ENCODE measurements at regions not wholly inside any gene's neighbourhood (a gene's known extent, or its start where the extent isn't known, plus 50 kb on each side); places are given as distances from the start of the nearest gene placed in this dataset.
"Not testable (repeated sequence)": the region's sequence is repeated elsewhere in the genome, so short reads cannot be mapped to it uniquely, and the experiment has no call there.

GRCh38 chr14:44414646-44415045 is 92.4 kb downstream of the FSCB start:
- Histone ChIP-seq H3K4me1 (ENCODE audit: insufficient read depth) (no peaks in the 10 kb centered on the region), H3K4me3 (ENCODE audit: low read depth, low read length) (no peak overlapping the region), H3K27ac (ENCODE audit: low read depth) (no peak overlapping the region), H3K36me3 (ENCODE audit: insufficient read depth) (no peaks in the 10 kb centered on the region)
- whole genome bisulfite sequencing, result 53% methylated on average over 1 of the region's 1 CpG
- no peak for DNase-seq (ENCODE audit: extremely low spot score)

- no peak overlapping the region for H3K4me3 ChIP-seq (ENCODE audit: low read depth, low read length)
- no peak overlapping the region for H3K27ac ChIP-seq (ENCODE audit: low read depth)
- 59% methylated on average over 1 of the region's 1 CpG for WGBS
- H3K36me3 ChIP-seq (ENCODE audit: insufficient read depth), result no peaks in the 10 kb centered on the region
- H3K4me1 ChIP-seq (ENCODE audit: insufficient read depth), result no peaks in the 10 kb centered on the region
- DNase-seq (ENCODE audit: extremely low spot score), result no peak
Measured at GRCh38 chr14:44412858-44413569, 94.1 kb downstream of the FSCB start.

GRCh38 chr14:44405011-44405486 is 102.0 kb downstream of the FSCB start:
- no peaks in the 10 kb centered on the region for H3K4me1 ChIP-seq (ENCODE audit: insufficient read depth)
- no peak overlapping the region for H3K27ac ChIP-seq (ENCODE audit: low read depth)
- H3K36me3 ChIP-seq (ENCODE audit: insufficient read depth), result no peaks in the 10 kb centered on the region
- DNase-seq (ENCODE audit: extremely low spot score), result no peak
- no peak overlapping the region for H3K4me3 ChIP-seq (ENCODE audit: low read depth, low read length)
- WGBS, result 46% methylated on average over 5 of the region's 5 CpGs

GRCh38 chr14:44404599-44404998 is 102.5 kb downstream of the FSCB start:
- DNase-seq (ENCODE audit: extremely low spot score), result no peak
- WGBS, result 52% methylated on average over 3 of the region's 3 CpGs
- Histone ChIP-seq H3K36me3 (ENCODE audit: insufficient read depth) (no peaks in the 10 kb centered on the region), H3K27ac (ENCODE audit: low read depth) (no peak overlapping the region), H3K4me1 (ENCODE audit: insufficient read depth) (no peaks in the 10 kb centered on the region), H3K4me3 (ENCODE audit: low read depth, low read length) (no peak overlapping the region)

- no peak for DNase-seq (ENCODE audit: extremely low spot score)
- WGBS, result 73% methylated on average over 1 of the region's 1 CpG
Measured at GRCh38 chr14:44404036-44404435, 103.0 kb downstream of the FSCB start.

GRCh38 chr14:44403193-44403592 is 103.9 kb downstream of the FSCB start:
- H3K36me3 ChIP-seq (ENCODE audit: insufficient read depth), result no peaks in the 10 kb centered on the region
- 92% methylated on average over 3 of the region's 3 CpGs for WGBS
- no peaks in the 10 kb centered on the region for H3K4me1 ChIP-seq (ENCODE audit: insufficient read depth)
- no peak overlapping the region for H3K4me3 ChIP-seq (ENCODE audit: low read depth, low read length)
- DNase-seq (ENCODE audit: extremely low spot score), result no peak
- H3K27ac ChIP-seq (ENCODE audit: low read depth), result no peak overlapping the region

More at GRCh38 chr14:44404036-44404435, 103.0 kb downstream of the FSCB start:
- Histone ChIP-seq H3K4me3 (ENCODE audit: low read depth, low read length) (no peak overlapping the region), H3K36me3 (ENCODE audit: insufficient read depth) (no peaks in the 10 kb centered on the region), H3K4me1 (ENCODE audit: insufficient read depth) (no peaks in the 10 kb centered on the region), H3K27ac (ENCODE audit: low read depth) (no peak overlapping the region)

GRCh38 chr14:44396226-44396625 is 110.9 kb downstream of the FSCB start:
- Histone ChIP-seq H3K36me3 (ENCODE audit: insufficient read depth) (no peaks in the 10 kb centered on the region), H3K4me1 (ENCODE audit: insufficient read depth) (no peaks in the 10 kb centered on the region), H3K27ac (ENCODE audit: low read depth) (no peak overlapping the region), H3K4me3 (ENCODE audit: low read depth, low read length) (no peak overlapping the region)
- 82% methylated on average over 2 of the region's 2 CpGs for WGBS
- DNase-seq (ENCODE audit: extremely low spot score), result no peak

GRCh38 chr14:44392984-44393383 is 114.1 kb downstream of the FSCB start:
- no peak for DNase-seq (ENCODE audit: extremely low spot score)
- Histone ChIP-seq H3K4me3 (ENCODE audit: low read depth, low read length) (no peak overlapping the region), H3K27ac (ENCODE audit: low read depth) (no peak overlapping the region), H3K4me1 (ENCODE audit: insufficient read depth) (no peaks in the 10 kb centered on the region), H3K36me3 (ENCODE audit: insufficient read depth) (no peaks in the 10 kb centered on the region)
- 77% methylated on average over 2 of the region's 2 CpGs for WGBS

GRCh38 chr14:44388306-44388705 is 118.8 kb downstream of the FSCB start:
- H3K36me3 ChIP-seq (ENCODE audit: insufficient read depth), result no peaks in the 10 kb centered on the region
- DNase-seq (ENCODE audit: extremely low spot score), result no peak

GRCh38 chr14:44385906-44386305 is 121.2 kb downstream of the FSCB start:
- no peak overlapping the region for H3K27ac ChIP-seq (ENCODE audit: low read depth)
- DNase-seq (ENCODE audit: extremely low spot score), result no peak
- 94% methylated on average over 6 of the region's 6 CpGs for WGBS
- no peaks in the 10 kb centered on the region for H3K36me3 ChIP-seq (ENCODE audit: insufficient read depth)
- no peak overlapping the region for H3K4me3 ChIP-seq (ENCODE audit: low read depth, low read length)
- H3K4me1 ChIP-seq (ENCODE audit: insufficient read depth), result peaks cover 2% of the 10 kb centered on the region

More at GRCh38 chr14:44388306-44388705, 118.8 kb downstream of the FSCB start:
- Histone ChIP-seq H3K4me1 (ENCODE audit: insufficient read depth) (peaks cover 2% of the 10 kb centered on the region), H3K4me3 (ENCODE audit: low read depth, low read length) (no peak overlapping the region), H3K27ac (ENCODE audit: low read depth) (no peak overlapping the region)

GRCh38 chr14:44385296-44385695 is 121.8 kb downstream of the FSCB start:
- not testable (repeated sequence) for H3K36me3 ChIP-seq (ENCODE audit: insufficient read depth); H3K27ac ChIP-seq (ENCODE audit: low read depth); H3K4me3 ChIP-seq (ENCODE audit: low read depth, low read length); H3K4me1 ChIP-seq (ENCODE audit: insufficient read depth); DNase-seq (ENCODE audit: extremely low spot score)
- WGBS, result 92% methylated on average over 6 of the region's 6 CpGs

GRCh38 chr14:44384601-44385293 is 122.3 kb downstream of the FSCB start:
- 96% methylated on average over 38 of the region's 38 CpGs for WGBS
- DNase-seq (ENCODE audit: extremely low spot score); H3K36me3 ChIP-seq (ENCODE audit: insufficient read depth): not testable (repeated sequence)

GRCh38 chr14:44384093-44384492 is 123.0 kb downstream of the FSCB start:
- peaks cover 2% of the 10 kb centered on the region for H3K4me1 ChIP-seq (ENCODE audit: insufficient read depth)
- 68% methylated on average over 5 of the region's 5 CpGs for WGBS
- no peak for DNase-seq (ENCODE audit: extremely low spot score)
- H3K4me3 ChIP-seq (ENCODE audit: low read depth, low read length), result no peak overlapping the region
- no peaks in the 10 kb centered on the region for H3K36me3 ChIP-seq (ENCODE audit: insufficient read depth)
- no peak overlapping the region for H3K27ac ChIP-seq (ENCODE audit: low read depth)

More at GRCh38 chr14:44384601-44385293, 122.3 kb downstream of the FSCB start:
- not testable (repeated sequence) for H3K4me3 ChIP-seq (ENCODE audit: low read depth, low read length); H3K4me1 ChIP-seq (ENCODE audit: insufficient read depth); H3K27ac ChIP-seq (ENCODE audit: low read depth)

- Histone ChIP-seq H3K4me1 (ENCODE audit: insufficient read depth) (peaks cover 2% of the 10 kb centered on the region), H3K4me3 (ENCODE audit: low read depth, low read length) (no peak overlapping the region), H3K27ac (ENCODE audit: low read depth) (no peak overlapping the region), H3K36me3 (ENCODE audit: insufficient read depth) (no peaks in the 10 kb centered on the region)
- no peak for DNase-seq (ENCODE audit: extremely low spot score)
Measured at GRCh38 chr14:44383636-44384035, 123.4 kb downstream of the FSCB start.
